ENCODE measurements at regions not wholly inside any gene's neighbourhood (a gene's known extent, or its start where the extent isn't known, plus 50 kb on each side); places are given as distances from the start of the nearest gene placed in this dataset.

DNA sequence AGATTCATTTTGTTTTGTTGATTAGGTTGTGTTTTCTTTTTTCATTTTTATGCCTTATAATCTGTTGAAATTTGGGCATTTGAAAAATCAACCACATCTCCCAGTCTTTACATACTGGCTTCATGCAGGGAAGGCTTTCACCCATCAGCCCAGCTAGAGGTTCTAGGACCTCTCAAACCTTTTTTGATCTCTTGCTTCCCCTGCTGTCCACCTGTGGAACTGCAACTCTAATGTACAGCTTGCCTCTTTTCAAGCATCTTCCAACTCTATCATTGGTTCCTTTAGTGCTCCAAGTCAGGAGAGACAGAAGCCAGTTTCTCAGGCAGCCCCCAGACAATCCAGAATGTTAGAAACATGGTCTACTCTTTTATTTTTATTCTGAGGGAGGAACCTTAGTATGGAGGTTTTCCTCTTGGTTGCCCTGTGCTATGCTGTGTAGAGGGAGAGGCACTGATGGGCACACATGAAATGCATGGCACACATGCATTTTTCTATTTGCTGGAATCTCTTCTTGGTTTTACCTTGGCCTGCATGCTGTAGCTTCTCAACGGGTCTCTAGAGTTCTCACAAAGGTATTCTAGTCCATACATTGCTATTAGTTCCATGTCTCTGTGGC lies 107.2 kb upstream of the L3MBTL4 start:
- no peak overlapping the region for H2AFZ ChIP-seq (ENCODE audit: low read length)
- no peaks in the 10 kb centered on the region for H4K20me1 ChIP-seq (ENCODE audit: insufficient read depth, low read length)
- H3K36me3 ChIP-seq (ENCODE audit: insufficient read depth, low read length), result no peaks in the 10 kb centered on the region
- no peaks in the 10 kb centered on the region for H3K79me2 ChIP-seq (ENCODE audit: insufficient read depth, low read length)
- no peaks in the 10 kb centered on the region for H3K4me1 ChIP-seq (ENCODE audit: insufficient read depth, low read length, severe bottlenecking)
- no peaks in the 10 kb centered on the region for H3K27me3 ChIP-seq (ENCODE audit: insufficient read depth, low read length)
- no peak overlapping the region for H3K4me2 ChIP-seq (ENCODE audit: low read length)
- no peaks in the 10 kb centered on the region for H3K9me3 ChIP-seq (ENCODE audit: low read length)
- H3F3A ChIP-seq (ENCODE audit: insufficient read depth, low read length), result no peaks in the 10 kb centered on the region
- no peak overlapping the region for H3K9ac ChIP-seq (ENCODE audit: low read length)
- H3K4me3 ChIP-seq (ENCODE audit: low read depth, low read length, poor library complexity, severe bottlenecking), result no peak overlapping the region
- no peaks in the 10 kb centered on the region for H3K9me2 ChIP-seq (ENCODE audit: low read depth, low read length)
- TF ChIP-seq, protein P1, sequence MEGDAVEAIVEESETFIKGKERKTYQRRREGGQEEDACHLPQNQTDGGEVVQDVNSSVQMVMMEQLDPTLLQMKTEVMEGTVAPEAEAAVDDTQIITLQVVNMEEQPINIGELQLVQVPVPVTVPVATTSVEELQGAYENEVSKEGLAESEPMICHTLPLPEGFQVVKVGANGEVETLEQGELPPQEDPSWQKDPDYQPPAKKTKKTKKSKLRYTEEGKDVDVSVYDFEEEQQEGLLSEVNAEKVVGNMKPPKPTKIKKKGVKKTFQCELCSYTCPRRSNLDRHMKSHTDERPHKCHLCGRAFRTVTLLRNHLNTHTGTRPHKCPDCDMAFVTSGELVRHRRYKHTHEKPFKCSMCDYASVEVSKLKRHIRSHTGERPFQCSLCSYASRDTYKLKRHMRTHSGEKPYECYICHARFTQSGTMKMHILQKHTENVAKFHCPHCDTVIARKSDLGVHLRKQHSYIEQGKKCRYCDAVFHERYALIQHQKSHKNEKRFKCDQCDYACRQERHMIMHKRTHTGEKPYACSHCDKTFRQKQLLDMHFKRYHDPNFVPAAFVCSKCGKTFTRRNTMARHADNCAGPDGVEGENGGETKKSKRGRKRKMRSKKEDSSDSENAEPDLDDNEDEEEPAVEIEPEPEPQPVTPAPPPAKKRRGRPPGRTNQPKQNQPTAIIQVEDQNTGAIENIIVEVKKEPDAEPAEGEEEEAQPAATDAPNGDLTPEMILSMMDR (IDR thresholded peaks at IDR 0.05; ENCODE audit: low read length), result peak; percentile 91
- no peak for TF ChIP-seq EZH2 (IDR thresholded peaks at IDR 0.05; ENCODE audit: borderline replicate concordance, low read length)
- H3K27ac ChIP-seq (ENCODE audit: low read depth, low read length, poor library complexity, severe bottlenecking), result no peak overlapping the region

DNA sequence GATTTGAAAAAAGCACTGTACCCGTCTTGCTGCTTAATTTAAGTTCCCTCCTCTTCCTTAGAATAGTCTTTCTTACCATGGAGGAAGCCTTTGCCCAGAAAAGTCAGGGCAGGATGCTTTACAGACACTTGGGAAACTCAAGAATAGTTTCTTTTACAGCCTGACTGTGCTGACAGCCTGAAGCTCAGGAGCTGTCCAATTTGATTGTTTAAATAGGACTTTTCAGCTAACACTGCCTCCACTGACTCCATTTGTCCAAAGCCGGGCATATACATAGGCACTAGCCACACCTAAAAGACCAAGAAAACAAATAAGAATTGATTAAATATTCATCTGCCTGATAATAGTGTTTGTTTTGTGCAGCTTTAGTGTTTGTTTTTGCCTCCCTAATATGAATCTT lies 110.9 kb upstream of the L3MBTL4 start:
- Histone ChIP-seq H3K9me3 (ENCODE audit: low read length) (no peaks in the 10 kb centered on the region), H3K4me2 (ENCODE audit: low read length) (no peak overlapping the region), H3K4me1 (ENCODE audit: insufficient read depth, low read length, severe bottlenecking) (no peaks in the 10 kb centered on the region), H3K36me3 (ENCODE audit: insufficient read depth, low read length) (no peaks in the 10 kb centered on the region), H3K9ac (ENCODE audit: low read length) (no peak overlapping the region), H3F3A (ENCODE audit: insufficient read depth, low read length) (no peaks in the 10 kb centered on the region), H3K79me2 (ENCODE audit: insufficient read depth, low read length) (no peaks in the 10 kb centered on the region), H2AFZ (ENCODE audit: low read length) (no peak overlapping the region), H3K9me2 (ENCODE audit: low read depth, low read length) (no peaks in the 10 kb centered on the region), H3K27ac (ENCODE audit: low read depth, low read length, poor library complexity, severe bottlenecking) (no peak overlapping the region), H3K4me3 (ENCODE audit: low read depth, low read length, poor library complexity, severe bottlenecking) (no peak overlapping the region), H4K20me1 (ENCODE audit: insufficient read depth, low read length) (no peaks in the 10 kb centered on the region), H3K27me3 (ENCODE audit: insufficient read depth, low read length) (no peaks in the 10 kb centered on the region)
- no peak for TF ChIP-seq EZH2 (IDR thresholded peaks at IDR 0.05; ENCODE audit: borderline replicate concordance, low read length)
- TF ChIP-seq, protein P1 (IDR thresholded peaks at IDR 0.05; ENCODE audit: low read length), result no peak

DNA sequence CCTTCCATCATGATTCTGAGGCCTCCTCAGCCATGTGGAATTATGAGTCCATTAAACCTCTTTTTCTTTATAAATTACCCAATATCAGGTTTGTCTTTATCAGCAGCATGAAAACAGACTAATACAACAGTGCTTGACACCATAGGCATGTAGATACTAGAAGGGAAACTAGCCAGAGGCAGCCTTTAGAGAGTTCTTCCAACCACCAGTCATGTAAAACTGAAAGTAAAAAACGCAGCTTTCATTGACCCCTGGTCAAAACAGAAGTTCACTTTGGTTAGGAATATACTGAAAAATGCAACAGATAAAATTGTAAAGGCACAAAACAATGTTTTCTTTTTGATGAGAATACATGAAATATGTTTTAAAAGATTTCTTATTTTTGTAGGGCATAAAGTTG lies 122.8 kb upstream of the L3MBTL4 start:
- Histone ChIP-seq H3K79me2 (ENCODE audit: insufficient read depth, low read length) (no peaks in the 10 kb centered on the region), H3K4me2 (ENCODE audit: low read length) (no peak overlapping the region)

More for the DNA sequence above, 122.8 kb upstream of the L3MBTL4 start:
- H3K36me3 ChIP-seq (ENCODE audit: insufficient read depth, low read length), result no peaks in the 10 kb centered on the region
- H4K20me1 ChIP-seq (ENCODE audit: insufficient read depth, low read length), result no peaks in the 10 kb centered on the region
- no peaks in the 10 kb centered on the region for H3K9me2 ChIP-seq (ENCODE audit: low read depth, low read length)
- H3K4me3 ChIP-seq (ENCODE audit: low read depth, low read length, poor library complexity, severe bottlenecking), result no peak overlapping the region
- H3K9me3 ChIP-seq (ENCODE audit: low read length), result peaks cover 4% of the 10 kb centered on the region; the same call in 1 of the 2 replicates
- H3K27me3 ChIP-seq (ENCODE audit: insufficient read depth, low read length), result no peaks in the 10 kb centered on the region
- H3K4me1 ChIP-seq (ENCODE audit: insufficient read depth, low read length, severe bottlenecking), result no peaks in the 10 kb centered on the region
- TF ChIP-seq EZH2 (IDR thresholded peaks at IDR 0.05; ENCODE audit: borderline replicate concordance, low read length), result no peak
- TF ChIP-seq, protein P1 (IDR thresholded peaks at IDR 0.05; ENCODE audit: low read length), result no peak
- H3K9ac ChIP-seq (ENCODE audit: low read length), result no peak overlapping the region
- no peak overlapping the region for H3K27ac ChIP-seq (ENCODE audit: low read depth, low read length, poor library complexity, severe bottlenecking)
- H2AFZ ChIP-seq (ENCODE audit: low read length), result no peak overlapping the region
- no peaks in the 10 kb centered on the region for H3F3A ChIP-seq (ENCODE audit: insufficient read depth, low read length)

Data from OCI-LY1 (cell line).